ENCODE measurements at regions not wholly inside any gene's neighbourhood (a gene's known extent, or its start where the extent isn't known, plus 50 kb on each side); places are given as distances from the start of the nearest gene placed in this dataset.

GRCh38 chr22:47283616-47284270, 521.3 kb downstream of the TBC1D22A start:
- no peak for DNase-seq (ENCODE audit: low spot score)
- TF ChIP-seq CTCF (IDR thresholded peaks at IDR 0.05; ENCODE audit: extremely low read depth, missing control alignments): no peak

GRCh38 chr22:47282851-47283250, 520.4 kb downstream of the TBC1D22A start:
- DNase-seq (ENCODE audit: low spot score): no peak

GRCh38 chr22:47282366-47282765, 519.9 kb downstream of the TBC1D22A start:
- no peak for DNase-seq (ENCODE audit: low spot score)
- no peak for TF ChIP-seq CTCF (IDR thresholded peaks at IDR 0.05; ENCODE audit: extremely low read depth, missing control alignments)

More at GRCh38 chr22:47282851-47283250, 520.4 kb downstream of the TBC1D22A start:
- no peak for TF ChIP-seq CTCF (IDR thresholded peaks at IDR 0.05; ENCODE audit: extremely low read depth, missing control alignments)

- DNase-seq (ENCODE audit: low spot score): no peak
- TF ChIP-seq CTCF (IDR thresholded peaks at IDR 0.05; ENCODE audit: extremely low read depth, missing control alignments): no peak
Measured at GRCh38 chr22:47281126-47282106, 519.0 kb downstream of the TBC1D22A start.

GRCh38 chr22:47280301-47280700, 517.9 kb downstream of the TBC1D22A start:
- TF ChIP-seq CTCF (IDR thresholded peaks at IDR 0.05; ENCODE audit: extremely low read depth, missing control alignments): no peak
- no peak for DNase-seq (ENCODE audit: low spot score)

- TF ChIP-seq CTCF (IDR thresholded peaks at IDR 0.05; ENCODE audit: extremely low read depth, missing control alignments): no peak
- DNase-seq (ENCODE audit: low spot score): no peak
Measured at GRCh38 chr22:47279746-47280145, 517.3 kb downstream of the TBC1D22A start.

GRCh38 chr22:47279337-47279736, 516.9 kb downstream of the TBC1D22A start:
- TF ChIP-seq CTCF (IDR thresholded peaks at IDR 0.05; ENCODE audit: extremely low read depth, missing control alignments): no peak
- DNase-seq (ENCODE audit: low spot score): no peak

All from GM20000 (cell line).